HG02885 (cell line): ENCODE measurements at regions not wholly inside any gene's neighbourhood (a gene's known extent, or its start where the extent isn't known, plus 50 kb on each side); places are given as distances from the start of the nearest gene placed in this dataset.

Experiments
- ATAC-seq: cut with Tn5 transposase; IDR thresholded peaks from one replicate; pipeline ENCODE4 v1.9.1; 2021; ENCODE audit warnings: mild to moderate bottlenecking; ENCODE audit not compliant: unreplicated experiment, poor library complexity

DNA sequence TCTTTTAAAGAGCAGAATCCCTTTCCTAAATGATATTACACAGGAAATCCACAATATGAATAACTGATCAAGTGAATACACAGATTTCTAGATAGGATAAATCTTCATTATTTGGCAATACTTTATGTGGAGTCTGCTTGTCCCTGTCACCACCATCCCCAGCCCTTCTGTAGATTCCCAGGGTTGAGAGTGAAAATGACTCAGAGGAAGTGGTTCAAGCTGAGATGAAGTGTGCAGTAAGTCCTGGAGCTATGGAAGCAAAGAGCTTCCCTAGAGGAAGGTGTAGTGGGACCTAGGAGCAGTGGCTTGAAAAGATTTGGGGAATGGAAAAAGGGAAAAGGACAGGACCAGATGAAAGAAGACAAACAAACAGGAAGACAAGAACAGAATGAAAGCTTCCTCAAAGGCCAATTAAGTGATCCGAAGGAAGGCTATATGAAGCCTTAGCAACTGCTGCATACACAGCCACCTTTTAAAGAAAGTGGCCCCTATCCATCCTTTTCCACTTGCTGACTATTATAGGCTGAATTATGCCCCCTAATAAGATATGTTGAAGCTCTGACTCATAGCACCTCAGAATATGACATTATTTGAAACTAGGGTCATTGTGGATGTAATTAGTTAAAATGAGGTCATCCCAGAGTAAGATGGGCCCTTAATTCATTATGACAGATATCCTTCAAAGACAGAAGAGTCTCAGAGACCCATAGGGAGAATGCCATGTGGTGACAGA lies 96.5 kb upstream of the CAMK1G start:
- ATAC-seq: no peak

GRCh38 chr1:209490013-209490412 lies 93.5 kb upstream of the CAMK1G start:
- no peak for ATAC-seq

DNA sequence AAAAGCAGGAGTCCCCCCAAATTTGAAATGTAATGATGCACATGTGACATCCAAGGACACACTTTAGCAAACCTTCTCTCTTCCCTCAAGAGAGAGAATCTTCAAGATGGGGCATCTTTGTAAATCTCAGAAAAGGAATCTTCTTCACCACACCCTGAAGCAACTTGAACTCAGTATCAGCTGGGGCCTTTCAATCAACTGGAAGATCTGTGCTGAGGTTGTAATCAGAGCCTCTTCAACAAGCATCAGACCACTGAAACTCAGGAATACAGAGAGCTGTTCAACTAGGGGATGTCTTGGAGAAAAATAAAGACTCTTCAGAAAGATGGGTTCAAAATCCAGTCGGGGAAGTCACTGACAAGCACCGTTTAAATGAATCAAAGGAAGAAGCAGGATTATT lies 92.5 kb upstream of the CAMK1G start:
- ATAC-seq: no peak

GRCh38 chr1:209491496-209491895 lies 92.0 kb upstream of the CAMK1G start:
- no peak for ATAC-seq

GRCh38 chr1:209491897-209492296 lies 91.6 kb upstream of the CAMK1G start:
- no peak for ATAC-seq

DNA sequence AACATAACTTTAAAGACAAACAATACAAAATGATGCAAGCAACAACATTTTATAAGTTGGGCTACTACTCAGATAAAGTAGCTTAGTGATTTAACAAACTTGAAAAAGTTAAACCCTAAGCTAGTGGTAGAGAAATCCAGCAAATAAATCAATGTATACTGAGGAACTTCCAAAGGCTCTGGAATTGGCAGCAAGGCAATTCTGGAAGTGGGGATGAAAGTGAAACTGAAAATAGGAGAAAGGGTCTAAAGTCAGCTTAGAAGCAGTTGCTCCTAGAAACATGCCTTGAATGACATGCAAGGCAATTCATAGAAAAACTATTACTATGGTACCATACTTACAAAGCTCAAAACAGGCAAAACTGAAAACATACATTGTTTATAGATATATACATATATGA lies 90.0 kb upstream of the CAMK1G start:
- no peak for ATAC-seq

- no peak for ATAC-seq
Observed at GRCh38 chr1:209497729-209498128, 85.8 kb upstream of the CAMK1G start.

GRCh38 chr1:209500993-209501392 lies 82.5 kb upstream of the CAMK1G start:
- ATAC-seq: no peak

DNA sequence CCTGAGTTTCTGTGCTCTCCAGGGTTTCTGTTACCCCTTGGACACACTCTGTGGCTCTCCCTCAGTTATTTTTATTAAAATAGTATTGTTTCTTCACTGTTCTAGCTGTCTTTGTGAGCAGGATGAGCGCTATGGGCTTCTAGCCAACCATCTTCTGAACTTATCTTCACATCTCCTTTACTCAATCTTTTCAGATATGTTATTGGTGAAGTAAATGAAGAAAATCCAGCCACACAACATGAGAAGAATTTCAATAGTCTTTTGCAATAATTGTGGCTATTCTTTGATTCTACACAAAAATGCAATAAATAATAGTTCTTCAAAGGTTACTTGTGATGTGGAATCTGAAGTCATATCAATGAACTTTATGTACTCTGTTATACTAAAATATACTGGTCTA lies 80.3 kb upstream of the CAMK1G start:
- ATAC-seq: no peak

DNA sequence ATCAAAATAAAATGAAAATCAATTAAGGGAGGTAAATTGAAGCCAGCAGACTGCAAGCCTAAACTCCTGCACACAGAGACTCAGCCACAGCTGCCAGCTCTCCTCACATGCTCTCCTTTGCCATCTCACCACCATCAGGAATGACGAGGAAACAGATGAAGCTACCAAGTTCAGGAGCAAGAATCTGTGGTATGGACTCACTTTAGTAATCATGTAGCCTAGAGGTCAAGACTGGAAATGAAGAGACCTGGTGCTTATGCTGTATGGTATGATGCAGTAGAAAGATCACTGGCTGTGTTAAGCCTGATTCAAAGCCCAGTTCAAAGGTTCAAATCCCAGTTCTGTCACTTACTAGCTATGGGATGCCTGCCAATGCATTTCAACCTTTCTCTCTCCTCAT lies 78.9 kb upstream of the CAMK1G start:
- no peak for ATAC-seq

- no peak for ATAC-seq
Observed at GRCh38 chr1:209505044-209505443, 78.5 kb upstream of the CAMK1G start.

- no peak for ATAC-seq
Observed at GRCh38 chr1:209506101-209506500, 77.4 kb upstream of the CAMK1G start.

- ATAC-seq: no peak
Observed at GRCh38 chr1:209509039-209509438, 74.5 kb upstream of the CAMK1G start.

DNA sequence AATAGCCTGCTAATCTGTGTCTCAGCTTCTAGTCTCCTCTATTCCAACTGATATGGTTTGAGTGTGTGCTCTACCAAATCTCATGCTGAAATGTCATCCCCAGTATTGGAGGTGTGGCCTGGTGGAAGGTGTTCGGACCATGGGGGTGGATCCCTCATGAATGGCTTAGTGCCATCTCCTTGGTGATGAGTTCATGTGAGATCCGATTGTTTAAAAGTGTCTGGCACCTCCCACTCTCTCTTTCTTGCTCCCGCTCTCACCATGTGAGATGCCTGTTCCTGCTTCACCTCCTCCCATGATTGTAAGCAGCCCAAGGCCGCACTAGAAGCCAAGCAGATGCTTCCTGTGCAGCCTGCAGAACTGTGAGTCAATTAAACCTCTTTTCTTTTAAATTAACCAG lies 73.5 kb upstream of the CAMK1G start:
- ATAC-seq: no peak

- no peak for ATAC-seq
Observed at GRCh38 chr1:209511169-209511568, 72.3 kb upstream of the CAMK1G start.

DNA sequence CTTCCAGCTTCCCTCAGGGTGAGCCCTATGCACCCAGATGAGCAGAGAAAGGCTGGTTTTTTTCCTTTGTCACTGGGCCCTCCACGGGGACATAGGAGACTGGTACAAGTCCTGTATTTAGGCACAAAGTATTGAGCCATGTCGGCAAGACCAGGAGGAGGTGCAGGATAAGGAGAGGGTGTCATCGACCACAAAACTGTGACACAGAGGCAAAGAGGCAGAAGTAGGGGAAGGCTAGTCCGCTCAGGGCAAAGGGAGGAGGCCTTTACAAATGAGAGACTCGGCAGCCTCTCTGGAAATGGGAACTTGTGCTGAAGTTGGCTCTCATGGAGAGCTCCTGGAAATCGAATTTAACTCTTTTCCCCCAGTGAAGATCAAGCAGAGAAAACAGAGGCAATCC lies 70.7 kb upstream of the CAMK1G start:
- ATAC-seq: no peak

- no peak for ATAC-seq
Observed at GRCh38 chr1:209513226-209513625, 70.3 kb upstream of the CAMK1G start.

DNA sequence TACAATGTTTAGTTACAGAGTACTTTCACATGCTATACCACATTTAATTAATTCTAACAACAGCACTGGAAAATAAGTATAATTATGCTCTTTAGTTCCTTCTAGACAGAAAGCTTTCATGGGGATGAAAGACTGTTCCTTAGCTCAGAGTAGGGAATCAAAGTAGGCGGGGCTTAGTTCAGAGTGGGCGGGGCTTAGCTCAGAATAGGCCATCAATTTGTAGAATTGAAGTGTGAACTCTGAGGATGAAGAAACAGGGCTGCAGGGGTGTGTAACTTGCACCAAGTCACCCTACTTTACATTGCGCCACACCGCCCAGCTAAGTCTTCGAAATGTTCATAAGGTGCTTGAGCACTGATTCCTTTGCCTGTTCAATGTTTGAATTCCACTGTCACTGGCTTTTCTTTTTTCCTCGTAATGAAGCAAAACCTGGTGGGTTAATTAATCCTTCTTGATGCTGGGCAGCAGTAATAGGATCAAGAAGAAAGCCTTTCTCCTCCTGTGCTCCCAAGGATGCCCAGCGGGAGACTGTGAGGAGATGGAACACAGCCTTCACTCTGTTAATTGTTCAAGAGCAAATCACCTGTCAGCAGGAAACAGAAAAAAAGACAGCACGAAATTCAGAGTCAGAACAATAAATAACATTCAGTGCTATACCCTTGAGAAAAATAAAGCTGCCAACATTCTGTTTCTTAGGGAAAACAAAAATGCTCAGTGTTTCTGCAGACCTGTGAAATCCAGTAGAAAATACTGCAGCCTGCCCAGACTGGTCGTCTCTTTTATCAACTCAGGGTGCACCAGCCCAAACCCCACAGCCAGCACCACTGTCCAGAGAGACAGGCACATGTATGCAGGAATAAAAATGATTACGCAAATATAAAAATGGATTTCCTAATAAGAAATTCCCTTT lies 66.5 kb upstream of the CAMK1G start:
- no peak for ATAC-seq

DNA sequence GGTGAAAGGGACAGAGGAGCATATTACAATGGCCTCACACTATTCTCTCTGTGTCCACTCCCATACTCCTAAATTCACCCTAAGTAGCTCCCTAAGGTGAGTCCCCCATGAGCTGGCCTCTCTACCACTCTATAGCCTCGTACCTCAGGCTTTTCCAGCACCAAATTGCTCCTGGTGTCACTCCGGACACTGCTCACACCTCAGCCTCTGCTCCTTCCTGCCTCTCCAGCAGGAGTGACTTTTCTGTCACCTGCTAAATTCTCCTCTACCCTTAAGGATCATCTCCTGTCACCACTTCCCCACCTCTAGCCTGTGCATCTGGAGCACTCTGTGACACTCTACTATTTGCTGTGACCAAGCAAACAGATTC lies 65.8 kb upstream of the CAMK1G start:
- no peak for ATAC-seq

DNA sequence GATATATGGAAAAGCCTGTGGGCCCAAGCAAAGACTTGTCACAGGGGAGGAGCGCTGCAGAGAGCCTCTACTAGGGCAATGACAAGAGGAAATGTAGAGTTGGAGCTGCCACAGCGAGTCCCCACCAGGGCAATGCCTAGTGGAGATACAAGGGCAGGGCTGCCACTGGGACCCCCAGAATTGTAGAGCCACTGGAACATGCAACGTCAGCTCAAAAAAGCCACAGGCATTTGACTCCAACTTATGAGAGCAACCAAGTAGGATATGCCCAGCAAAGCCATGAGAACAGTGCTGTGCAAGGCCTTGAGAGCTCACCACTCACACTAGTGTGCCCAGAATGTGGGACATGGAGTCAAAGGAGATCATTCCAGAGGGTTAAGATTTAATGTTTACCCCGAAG lies 63.7 kb upstream of the CAMK1G start:
- no peak for ATAC-seq

DNA sequence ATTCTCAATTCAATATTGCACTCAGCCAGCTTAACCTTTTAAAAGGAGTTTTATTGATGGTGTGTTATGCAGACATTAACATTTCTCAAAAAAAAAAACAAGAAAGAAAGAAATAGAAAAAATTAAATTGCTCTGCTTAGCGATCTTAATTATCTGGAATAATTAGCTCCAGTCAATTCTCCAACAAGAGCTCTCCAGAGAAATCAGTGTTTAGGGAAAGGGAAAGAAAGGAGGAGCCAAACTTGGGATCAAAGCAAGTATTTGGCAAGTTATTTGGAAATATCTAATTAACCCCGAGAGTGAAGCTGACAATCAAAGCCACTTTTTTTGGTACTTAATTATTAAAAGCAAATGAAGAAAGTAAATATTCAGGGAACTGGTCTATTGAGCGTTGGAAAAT lies 60.7 kb upstream of the CAMK1G start:
- no peak for ATAC-seq

DNA sequence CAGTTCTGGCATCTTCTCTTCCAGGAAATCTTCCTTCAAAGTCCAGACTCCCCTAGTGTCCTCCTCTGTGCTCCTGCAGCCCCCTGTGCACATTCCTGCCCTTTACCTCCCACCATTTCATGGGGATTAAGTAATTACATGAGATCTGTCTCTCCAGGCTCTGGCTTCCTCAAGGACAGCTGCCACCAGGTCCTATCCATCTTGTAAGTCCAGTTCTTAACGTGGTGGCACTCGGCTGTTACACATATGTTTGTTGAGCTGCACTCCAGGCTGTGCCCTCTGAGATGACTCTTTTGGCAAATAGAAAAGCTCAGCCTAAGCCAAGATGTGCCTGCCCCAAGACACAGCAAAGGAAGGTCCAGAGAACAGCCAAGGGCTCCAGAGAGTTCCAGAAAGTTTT lies 57.4 kb upstream of the CAMK1G start:
- no peak for ATAC-seq
